OCI-LY3 (cell line): ENCODE measurements at regions not wholly inside any gene's neighbourhood (a gene's known extent, or its start where the extent isn't known, plus 50 kb on each side); places are given as distances from the start of the nearest gene placed in this dataset.

Experiments used
- H2AFZ ChIP-seq: fragments of 200-600, 300-600 bp; shearing (Covaris generic); 2 replicates; pipeline ENCODE4 v1.6.0; 2014; ENCODE audit warnings: antibody characterized with exemption, low read depth, low read length
- H3K27ac ChIP-seq: fragments of 200-600, 300-600 bp; sonication (generic); 2 replicates; pipeline ENCODE4 v1.5.1; 2014; ENCODE audit warnings: mild to moderate bottlenecking, low read length, moderate library complexity, mixed read lengths
- H3K27me3 ChIP-seq: fragments of 200-600, 300-600 bp; sonication (generic); 2 replicates; pipeline ENCODE4 v1.6.1; 2014; ENCODE audit warnings: low read depth, low read length, mixed read lengths
- H3K36me3 ChIP-seq: fragments of 200-600, 300-600 bp; sonication (generic); replicated peaks from 2 replicates; pipeline ENCODE3; 2014; ENCODE audit warnings: low read depth, low read length, mixed read lengths
- H3K4me1 ChIP-seq: fragments of 300-600, 200-600 bp; sonication (generic); 2 replicates; pipeline ENCODE4 v1.6.1; 2014; ENCODE audit warnings: low read length, mixed read lengths
- H3K4me2 ChIP-seq: fragments of 200-600, 300-600 bp; sonication (generic); 2 replicates; pipeline ENCODE4 v1.6.1; 2014; ENCODE audit warnings: low read length, mixed read lengths
- H3K4me3 ChIP-seq: fragments of 300-600, 200-600 bp; sonication (generic); 2 replicates; pipeline ENCODE4 v1.5.1; 2014; ENCODE audit warnings: antibody characterized with exemption, mild to moderate bottlenecking, low read length, moderate library complexity
- H3K79me2 ChIP-seq: fragments of 300-600, 200-600 bp; shearing (Covaris generic); 2 replicates; pipeline ENCODE4 v1.6.1; 2014; ENCODE audit warnings: mild to moderate bottlenecking, low read length, mixed read lengths
- H3K9ac ChIP-seq: fragments of 300-600, 200-600 bp; shearing (Covaris generic); 2 replicates; pipeline ENCODE4 v1.6.0; 2014; ENCODE audit warnings: mild to moderate bottlenecking, low read length, moderate library complexity
- H3K9me3 ChIP-seq: fragments of 200-600, 300-600 bp; shearing (Covaris generic); 2 replicates; pipeline ENCODE4 v1.6.1; 2014; ENCODE audit warnings: low read length, mixed read lengths; ENCODE audit not compliant: insufficient read depth
- H4K20me1 ChIP-seq: fragments of 200-600, 300-600 bp; sonication (generic); 2 replicates; pipeline ENCODE4 v1.6.1; 2016; ENCODE audit warnings: low read length, mixed read lengths; ENCODE audit not compliant: insufficient read depth
- CTCF ChIP-seq: fragments of 200-600, 300-600 bp; sonication (generic); IDR thresholded peaks from 2 replicates; pipeline ENCODE4 v1.5.1; 2014; ENCODE audit warnings: antibody characterized with exemption, low read length, low read depth
- EZH2phosphoT487 ChIP-seq: fragments of 200-600 bp; shearing (Covaris generic); IDR thresholded peaks from 2 replicates; pipeline ENCODE4 v1.6.1; 2018; ENCODE audit warnings: antibody characterized with exemption, mixed run types, low read depth

DNA sequence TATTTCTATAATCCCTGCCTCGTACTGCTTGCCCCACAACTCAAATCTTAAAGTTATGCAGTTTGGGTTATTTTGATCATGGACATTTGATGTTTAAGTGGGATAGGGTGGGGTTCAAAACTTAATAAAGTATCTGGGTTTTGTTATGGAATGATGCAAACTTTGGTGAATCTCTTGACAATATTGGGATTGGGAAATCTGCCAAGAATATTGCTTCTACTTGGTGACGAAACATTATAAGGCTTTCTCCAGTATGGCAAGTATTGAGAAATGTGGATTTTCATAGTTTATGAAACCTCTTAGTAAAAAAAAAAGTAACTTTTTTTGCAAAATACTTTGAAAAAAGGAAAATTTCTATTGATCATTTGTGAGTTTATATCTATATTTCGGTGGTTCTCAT is 130.8 kb upstream of the SFRP2 start:
- Histone ChIP-seq H3K79me2 (no peaks in the 10 kb centered on the region), H3K4me2 (no peak overlapping the region), H2AFZ (no peak overlapping the region), H3K9ac (no peak overlapping the region), H3K4me1 (peaks cover 29% of the 10 kb centered on the region), H3K36me3 (no peaks in the 10 kb centered on the region), H3K27me3 (no peaks in the 10 kb centered on the region), H4K20me1 (no peaks in the 10 kb centered on the region), H3K9me3 (no peaks in the 10 kb centered on the region), H3K27ac (no peak overlapping the region), H3K4me3 (no peak overlapping the region)
- TF ChIP-seq EZH2phosphoT487 = no peak
- no peak for TF ChIP-seq CTCF

GRCh38 chr4:153916273-153916755 is 127.4 kb upstream of the SFRP2 start:
- H3K4me2 ChIP-seq = peak overlapping the region; percentile 61
- no peaks in the 10 kb centered on the region for H4K20me1 ChIP-seq
- peak overlapping the region; percentile 32; the same call in 1 of the 2 replicates for H3K9ac ChIP-seq
- no peak for TF ChIP-seq CTCF
- no peaks in the 10 kb centered on the region for H3K27me3 ChIP-seq
- H3K9me3 ChIP-seq = no peaks in the 10 kb centered on the region
- no peaks in the 10 kb centered on the region for H3K79me2 ChIP-seq
- peak overlapping the region; percentile 81 for H3K27ac ChIP-seq
- H3K4me3 ChIP-seq = peak overlapping the region; percentile 27
- H3K36me3 ChIP-seq = no peaks in the 10 kb centered on the region
- peaks cover 38% of the 10 kb centered on the region for H3K4me1 ChIP-seq
- H2AFZ ChIP-seq = peak overlapping the region; percentile 80

- no peak for TF ChIP-seq EZH2phosphoT487
- no peak for TF ChIP-seq CTCF
- no peak overlapping the region for H3K4me2 ChIP-seq
- H3K4me3 ChIP-seq = no peak overlapping the region
- no peak overlapping the region for H3K9ac ChIP-seq
- H3K4me1 ChIP-seq = peaks cover 33% of the 10 kb centered on the region
- no peaks in the 10 kb centered on the region for H3K9me3 ChIP-seq
- no peaks in the 10 kb centered on the region for H3K27me3 ChIP-seq
- H3K36me3 ChIP-seq = no peaks in the 10 kb centered on the region
- H2AFZ ChIP-seq = no peak overlapping the region
- H4K20me1 ChIP-seq = no peaks in the 10 kb centered on the region
- H3K79me2 ChIP-seq = no peaks in the 10 kb centered on the region
- H3K27ac ChIP-seq = no peak overlapping the region
Measured at GRCh38 chr4:153912301-153912700, 123.4 kb upstream of the SFRP2 start.

DNA sequence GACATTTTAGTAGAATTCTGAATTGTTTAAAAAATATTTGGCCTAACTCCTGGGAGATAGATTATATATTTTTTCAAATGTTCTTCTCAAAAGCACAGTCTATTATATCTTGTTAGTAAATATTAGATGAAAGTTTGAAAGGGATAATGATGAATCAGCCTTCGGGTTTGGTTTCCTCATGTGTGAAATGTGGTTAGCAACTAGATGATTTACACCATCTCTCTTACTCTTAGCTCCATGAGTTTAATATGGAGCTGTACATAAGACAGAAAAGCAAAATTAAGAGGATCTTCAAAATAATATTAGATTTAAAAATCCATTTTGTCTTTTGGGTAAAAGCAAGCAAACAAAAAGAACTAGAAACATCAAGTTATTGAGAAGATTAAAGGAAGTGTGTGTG is 120.8 kb upstream of the SFRP2 start:
- H3K27me3 ChIP-seq = no peaks in the 10 kb centered on the region
- H3K27ac ChIP-seq = no peak overlapping the region
- H3K4me1 ChIP-seq = peaks cover 9% of the 10 kb centered on the region
- no peak overlapping the region for H3K9ac ChIP-seq
- H3K4me2 ChIP-seq = no peak overlapping the region
- H3K9me3 ChIP-seq = no peaks in the 10 kb centered on the region
- no peak overlapping the region for H2AFZ ChIP-seq
- no peaks in the 10 kb centered on the region for H3K79me2 ChIP-seq
- TF ChIP-seq EZH2phosphoT487 (no peak), CTCF (no peak)
- H3K36me3 ChIP-seq = no peaks in the 10 kb centered on the region
- no peak overlapping the region for H3K4me3 ChIP-seq
- no peaks in the 10 kb centered on the region for H4K20me1 ChIP-seq
